Activated CD8-positive, alpha-beta T cell treated with anti-CD3 and anti-CD28 coated beads for 36 hours (primary cell): ENCODE measurements at regions not wholly inside any gene's neighbourhood (a gene's known extent, or its start where the extent isn't known, plus 50 kb on each side); places are given as distances from the start of the nearest gene placed in this dataset.

Source experiments
- ATAC-seq: fragments of 200-7000 bp; cut with Tn5 transposase; one replicate; pipeline ENCODE4 v1.10.0; 2021; ENCODE audit warnings: mild to moderate bottlenecking, moderate library complexity
- CTCF ChIA-PET: fragments of 350-600 bp; sonication (Branson Sonifier 250); formaldehyde crosslinking; loops from one replicate; lab custom pipeline; 2021; ENCODE audit warnings: antibody characterized with exemption; lab: Charles Lee
- POLR2A ChIA-PET: fragments of 350-600 bp; sonication (Branson Sonifier 250); formaldehyde crosslinking; loops from one replicate; lab custom pipeline; 2021; ENCODE audit warnings: antibody characterized with exemption; lab: Charles Lee
- DNase-seq: peaks from one replicate; pipeline ENCODE4 v3.0.0-alpha.2; 2020
- H3K27ac Mint-ChIP-seq: one replicate; pipeline ENCODE4 v1.8.0; 2021; ENCODE audit warnings: mild to moderate bottlenecking, mixed read lengths
- H3K27me3 Mint-ChIP-seq: one replicate; pipeline ENCODE4 v1.8.0; 2021; ENCODE audit warnings: mixed read lengths
- H3K36me3 Mint-ChIP-seq: one replicate; pipeline ENCODE4 v1.8.0; 2021; ENCODE audit warnings: low read depth, mixed read lengths
- H3K4me1 Mint-ChIP-seq: one replicate; pipeline ENCODE4 v1.8.0; 2021; ENCODE audit warnings: low read depth, mixed read lengths
- H3K4me3 Mint-ChIP-seq: one replicate; pipeline ENCODE4 v1.8.0; 2021; ENCODE audit warnings: mild to moderate bottlenecking, moderate library complexity, mixed read lengths
- H3K9me3 Mint-ChIP-seq: one replicate; pipeline ENCODE4 v1.8.0; 2021; ENCODE audit warnings: mixed read lengths
- CTCF ChIP-seq: fragments of 200-600 bp; IDR thresholded peaks from one replicate; pipeline ENCODE4 v1.8.0; 2022; ENCODE audit warnings: antibody characterized with exemption, mild to moderate bottlenecking
- intact Hi-C: fragments of 100-400 bp; cut with micrococcal nuclease; formaldehyde crosslinking; loops from one replicate; pipeline ENCODE4 v1.10.0; 2022

- Mint-ChIP-seq H3K4me3 (no peak overlapping the region), H3K27ac (no peak overlapping the region), H3K36me3 (no peaks in the 10 kb centered on the region), H3K4me1 (no peaks in the 10 kb centered on the region), H3K27me3 (peaks cover 4% of the 10 kb centered on the region), H3K9me3 (no peaks in the 10 kb centered on the region)
- ATAC-seq, result no peak
- no peak for TF ChIP-seq CTCF
- DNase-seq, result no peak
- ChIA-PET CTCF (no interaction called here), POLR2A (no interaction called here)
- intact Hi-C loops, result no loop called here
Observed at GRCh38 chr9:79120533-79120932, 451.2 kb upstream of the TLE4 start.

GRCh38 chr9:79120941-79121340, 450.8 kb upstream of the TLE4 start:
- Mint-ChIP-seq H3K27ac (no peak overlapping the region), H3K9me3 (no peaks in the 10 kb centered on the region), H3K27me3 (peaks cover 4% of the 10 kb centered on the region), H3K4me3 (no peak overlapping the region), H3K36me3 (no peaks in the 10 kb centered on the region), H3K4me1 (no peaks in the 10 kb centered on the region)
- ChIA-PET POLR2A (no interaction called here), CTCF (no interaction called here)
- intact Hi-C loops, result no loop called here
- no peak for ATAC-seq
- no peak for TF ChIP-seq CTCF
- DNase-seq, result no peak

- H3K36me3 Mint-ChIP-seq, result no peaks in the 10 kb centered on the region
- CTCF ChIA-PET, result no interaction called here
- H3K27ac Mint-ChIP-seq, result no peak overlapping the region
- POLR2A ChIA-PET, result no interaction called here
- ATAC-seq (no peak), DNase-seq (no peak)
- peaks cover 3% of the 10 kb centered on the region for H3K27me3 Mint-ChIP-seq
- no peaks in the 10 kb centered on the region for H3K9me3 Mint-ChIP-seq
- intact Hi-C loops, result no loop called here
- no peaks in the 10 kb centered on the region for H3K4me1 Mint-ChIP-seq
- H3K4me3 Mint-ChIP-seq, result no peak overlapping the region
- TF ChIP-seq CTCF, result no peak
Observed at GRCh38 chr9:79123415-79123814, 448.4 kb upstream of the TLE4 start.

GRCh38 chr9:79127661-79128060, 444.1 kb upstream of the TLE4 start:
- intact Hi-C loops, result no loop called here
- ChIA-PET POLR2A (no interaction called here), CTCF (interaction anchor here (0.8 kb wide), 1 partner anchor 688 kb away, joined by 3 read pairs; no protein-coding TSS in a partner anchor)
- Mint-ChIP-seq H3K27ac (no peak overlapping the region), H3K27me3 (no peaks in the 10 kb centered on the region), H3K36me3 (no peaks in the 10 kb centered on the region), H3K4me1 (no peaks in the 10 kb centered on the region), H3K9me3 (no peaks in the 10 kb centered on the region), H3K4me3 (no peak overlapping the region)
- ATAC-seq (no peak), DNase-seq (no peak)
- no peak for TF ChIP-seq CTCF

GRCh38 chr9:79129865-79130480, 441.8 kb upstream of the TLE4 start:
- no peaks in the 10 kb centered on the region for H3K4me1 Mint-ChIP-seq
- H3K9me3 Mint-ChIP-seq, result no peaks in the 10 kb centered on the region
- no peak overlapping the region for H3K4me3 Mint-ChIP-seq
- TF ChIP-seq CTCF, result peak; percentile 56
- no peak overlapping the region for H3K27ac Mint-ChIP-seq
- no peaks in the 10 kb centered on the region for H3K36me3 Mint-ChIP-seq
- ATAC-seq (no peak), DNase-seq (peak; percentile 50)
- intact Hi-C loops, result no loop called here
- CTCF ChIA-PET, result interaction anchor here (0.7 to 1.5 kb wide), 3 partner anchors 22 to 754 kb away, joined by 3 to 5 read pairs (median 3); no protein-coding TSS in a partner anchor
- POLR2A ChIA-PET, result no interaction called here
- no peaks in the 10 kb centered on the region for H3K27me3 Mint-ChIP-seq
